SK-N-SH treated with all-trans-retinoic acid at 6 μM for 48 hours (cell line): ENCODE measurements at regions not wholly inside any gene's neighbourhood (a gene's known extent, or its start where the extent isn't known, plus 50 kb on each side); places are given as distances from the start of the nearest gene placed in this dataset.

Source experiments
- ATAC-seq: fragments of 200-7000 bp; cut with Tn5 transposase; 3 replicates; pipeline ENCODE4 v1.9.1; 2020; ENCODE audit warnings: mild to moderate bottlenecking, moderate library complexity
- ARNTL ChIP-seq: fragments of 450-650 bp; formaldehyde crosslinking; IDR thresholded peaks from 2 replicates; pipeline ENCODE4 v1.5.0; 2020; ENCODE audit warnings: low read depth, mild to moderate bottlenecking, moderate library complexity, borderline replicate concordance
- BACH2 ChIP-seq: fragments of 250-450 bp; sonication (Bioruptor Pico); IDR thresholded peaks from 2 replicates; pipeline ENCODE4 v1.9.0; 2021; ENCODE audit warnings: mild to moderate bottlenecking, borderline replicate concordance
- CSDC2 ChIP-seq: fragments of 250-450 bp; sonication (Bioruptor Pico); IDR thresholded peaks from 2 replicates; pipeline ENCODE4 v1.5.0; 2020; ENCODE audit warnings: mild to moderate bottlenecking, moderate library complexity
- CSRNP3 ChIP-seq: fragments of 250-450 bp; sonication (Bioruptor Pico); IDR thresholded peaks from 2 replicates; pipeline ENCODE4 v1.5.1; 2021; ENCODE audit warnings: mild to moderate bottlenecking, moderate library complexity
- GLIS3 ChIP-seq: fragments of 250-450 bp; sonication (Bioruptor Pico); IDR thresholded peaks from 2 replicates; pipeline ENCODE4 v1.5.0; 2020; ENCODE audit warnings: mild to moderate bottlenecking, moderate library complexity
- ISL1 ChIP-seq: fragments of 250-450 bp; sonication (Bioruptor Pico); IDR thresholded peaks from 2 replicates; pipeline ENCODE4 v2.1.2; 2022; ENCODE audit warnings: mild to moderate bottlenecking, moderate library complexity
- OSR1 ChIP-seq: fragments of 250-450 bp; sonication (Bioruptor Pico); IDR thresholded peaks from 2 replicates; pipeline ENCODE4 v1.8.0; 2022; ENCODE audit warnings: moderate library complexity, mild to moderate bottlenecking, inconsistent platforms
- PATZ1 ChIP-seq: fragments of 250-450 bp; sonication (Bioruptor Pico); IDR thresholded peaks from 2 replicates; pipeline ENCODE4 v1.8.0; 2020; ENCODE audit warnings: mild to moderate bottlenecking, moderate library complexity, borderline replicate concordance
- POU6F1 ChIP-seq: fragments of 250-450 bp; sonication (Bioruptor Pico); IDR thresholded peaks from 2 replicates; pipeline ENCODE4 v1.8.0; 2021; ENCODE audit warnings: low read depth, mild to moderate bottlenecking, moderate library complexity, borderline replicate concordance
- PPARA ChIP-seq: fragments of 250-450 bp; sonication (Bioruptor Pico); IDR thresholded peaks from 2 replicates; pipeline ENCODE4 v1.5.0; 2020; ENCODE audit warnings: mild to moderate bottlenecking, borderline replicate concordance
- SNAI2 ChIP-seq: fragments of 250-450 bp; sonication (Bioruptor Pico); IDR thresholded peaks from 2 replicates; pipeline ENCODE4 v1.5.0; 2020; ENCODE audit warnings: mild to moderate bottlenecking, moderate library complexity
- TCF4 ChIP-seq: fragments of 250-450 bp; sonication (Bioruptor Pico); IDR thresholded peaks from 2 replicates; pipeline ENCODE4 v1.8.0; 2021; ENCODE audit warnings: mild to moderate bottlenecking, moderate library complexity, borderline replicate concordance
- TOX ChIP-seq: fragments of 250-450 bp; sonication (Bioruptor Pico); IDR thresholded peaks from 2 replicates; pipeline ENCODE4 v1.8.0; 2021; ENCODE audit warnings: mild to moderate bottlenecking, moderate library complexity, borderline replicate concordance
- ZC3H10 ChIP-seq: fragments of 250-450 bp; sonication (Bioruptor Pico); IDR thresholded peaks from 2 replicates; pipeline ENCODE4 v1.5.1; 2021; ENCODE audit warnings: mild to moderate bottlenecking, moderate library complexity
- ZFP3 ChIP-seq: fragments of 250-450 bp; sonication (Bioruptor Pico); IDR thresholded peaks from 2 replicates; pipeline ENCODE4 v1.5.0; 2020; ENCODE audit warnings: mild to moderate bottlenecking, moderate library complexity
- ZFP30 ChIP-seq: fragments of 450-650 bp; formaldehyde crosslinking; IDR thresholded peaks from 2 replicates; pipeline ENCODE4 v1.5.0; 2022; ENCODE audit warnings: mild to moderate bottlenecking, moderate library complexity
- ZNF565 ChIP-seq: fragments of 450-650 bp; formaldehyde crosslinking; conservative IDR thresholded peaks from 2 replicates; pipeline ENCODE4 v1.5.0; 2020; ENCODE audit warnings: low read depth, mild to moderate bottlenecking, moderate library complexity
- ZNF70 ChIP-seq: fragments of 450-650 bp; formaldehyde crosslinking; IDR thresholded peaks from 2 replicates; pipeline ENCODE4 v1.5.0; 2020; ENCODE audit warnings: mild to moderate bottlenecking, moderate library complexity
- ZNF8 ChIP-seq: fragments of 450-650 bp; formaldehyde crosslinking; IDR thresholded peaks from 2 replicates; pipeline ENCODE4 v1.5.0; 2020; ENCODE audit warnings: mild to moderate bottlenecking, moderate library complexity
- TF ChIP-seq, protein P1 (sequence below): fragments of 250-450 bp; sonication (Bioruptor Pico); IDR thresholded peaks from 2 replicates; pipeline ENCODE4 v1.5.0; 2020; ENCODE audit warnings: mild to moderate bottlenecking, moderate library complexity
- TF ChIP-seq, protein P2 (sequence below): fragments of 250-450 bp; sonication (Bioruptor Pico); IDR thresholded peaks from 2 replicates; pipeline ENCODE4 v1.5.1; 2020; ENCODE audit warnings: low read depth, mild to moderate bottlenecking, moderate library complexity

GRCh38 chr3:181879926-181880325 lies 168.2 kb downstream of the SOX2 start:
- ATAC-seq, result peak; percentile 35; the same call in 1 of the 3 replicates
- TF ChIP-seq GLIS3 (no peak), ZFP3 (CRISPR knock-in tag) (peak; percentile 44; the same call in 1 of the 2 replicates), SNAI2 (CRISPR knock-in tag) (no peak), ISL1 (peak; percentile 69), ARNTL (CRISPR knock-in tag) (no peak), ZNF565 (CRISPR knock-in tag) (no peak)

- TF ChIP-seq GLIS3 (no peak), ZFP3 (CRISPR knock-in tag) (peak; percentile 7; the same call in 1 of the 2 replicates), TOX (CRISPR knock-in tag) (no peak)
- TF ChIP-seq, protein P1, sequence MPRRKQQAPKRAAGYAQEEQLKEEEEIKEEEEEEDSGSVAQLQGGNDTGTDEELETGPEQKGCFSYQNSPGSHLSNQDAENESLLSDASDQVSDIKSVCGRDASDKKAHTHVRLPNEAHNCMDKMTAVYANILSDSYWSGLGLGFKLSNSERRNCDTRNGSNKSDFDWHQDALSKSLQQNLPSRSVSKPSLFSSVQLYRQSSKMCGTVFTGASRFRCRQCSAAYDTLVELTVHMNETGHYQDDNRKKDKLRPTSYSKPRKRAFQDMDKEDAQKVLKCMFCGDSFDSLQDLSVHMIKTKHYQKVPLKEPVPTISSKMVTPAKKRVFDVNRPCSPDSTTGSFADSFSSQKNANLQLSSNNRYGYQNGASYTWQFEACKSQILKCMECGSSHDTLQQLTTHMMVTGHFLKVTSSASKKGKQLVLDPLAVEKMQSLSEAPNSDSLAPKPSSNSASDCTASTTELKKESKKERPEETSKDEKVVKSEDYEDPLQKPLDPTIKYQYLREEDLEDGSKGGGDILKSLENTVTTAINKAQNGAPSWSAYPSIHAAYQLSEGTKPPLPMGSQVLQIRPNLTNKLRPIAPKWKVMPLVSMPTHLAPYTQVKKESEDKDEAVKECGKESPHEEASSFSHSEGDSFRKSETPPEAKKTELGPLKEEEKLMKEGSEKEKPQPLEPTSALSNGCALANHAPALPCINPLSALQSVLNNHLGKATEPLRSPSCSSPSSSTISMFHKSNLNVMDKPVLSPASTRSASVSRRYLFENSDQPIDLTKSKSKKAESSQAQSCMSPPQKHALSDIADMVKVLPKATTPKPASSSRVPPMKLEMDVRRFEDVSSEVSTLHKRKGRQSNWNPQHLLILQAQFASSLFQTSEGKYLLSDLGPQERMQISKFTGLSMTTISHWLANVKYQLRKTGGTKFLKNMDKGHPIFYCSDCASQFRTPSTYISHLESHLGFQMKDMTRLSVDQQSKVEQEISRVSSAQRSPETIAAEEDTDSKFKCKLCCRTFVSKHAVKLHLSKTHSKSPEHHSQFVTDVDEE, result peak; percentile 16; the same call in 1 of the 2 replicates
- no peak for ATAC-seq
Measured at GRCh38 chr3:181880331-181880730, 168.6 kb downstream of the SOX2 start.

DNA sequence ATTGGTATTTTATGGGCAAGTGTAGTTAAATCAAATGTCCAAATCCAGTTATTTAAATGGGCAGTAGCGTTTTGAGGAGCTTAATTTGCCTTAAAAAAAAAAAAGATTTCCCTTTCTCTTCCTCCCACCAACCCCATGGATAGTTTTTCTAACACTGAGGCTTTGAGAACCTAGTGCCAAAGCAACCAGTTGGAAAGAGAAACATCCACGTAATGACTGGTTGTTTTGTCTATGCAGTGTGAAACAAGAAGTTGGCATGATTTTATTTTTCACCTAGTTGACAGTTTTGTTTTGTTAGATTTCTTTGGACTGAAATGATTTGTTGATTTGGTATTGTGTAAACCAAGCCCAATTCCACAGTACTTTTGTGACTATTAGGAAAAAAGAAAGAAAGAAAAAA lies 170.0 kb downstream of the SOX2 start:
- no peak for TF ChIP-seq OSR1
- no peak for TF ChIP-seq ARNTL (CRISPR knock-in tag)
- no peak for TF ChIP-seq ISL1
- no peak for TF ChIP-seq ZC3H10
- no peak for TF ChIP-seq BACH2 (CRISPR knock-in tag)
- TF ChIP-seq TOX (CRISPR knock-in tag), result no peak
- TF ChIP-seq, protein P2, sequence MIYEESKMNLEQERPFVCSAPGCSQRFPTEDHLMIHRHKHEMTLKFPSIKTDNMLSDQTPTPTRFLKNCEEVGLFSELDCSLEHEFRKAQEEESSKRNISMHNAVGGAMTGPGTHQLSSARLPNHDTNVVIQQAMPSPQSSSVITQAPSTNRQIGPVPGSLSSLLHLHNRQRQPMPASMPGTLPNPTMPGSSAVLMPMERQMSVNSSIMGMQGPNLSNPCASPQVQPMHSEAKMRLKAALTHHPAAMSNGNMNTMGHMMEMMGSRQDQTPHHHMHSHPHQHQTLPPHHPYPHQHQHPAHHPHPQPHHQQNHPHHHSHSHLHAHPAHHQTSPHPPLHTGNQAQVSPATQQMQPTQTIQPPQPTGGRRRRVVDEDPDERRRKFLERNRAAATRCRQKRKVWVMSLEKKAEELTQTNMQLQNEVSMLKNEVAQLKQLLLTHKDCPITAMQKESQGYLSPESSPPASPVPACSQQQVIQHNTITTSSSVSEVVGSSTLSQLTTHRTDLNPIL (CRISPR knock-in tag), result no peak
- no peak for TF ChIP-seq TCF4 (CRISPR knock-in tag)
- TF ChIP-seq ZFP30 (CRISPR knock-in tag), result no peak
- no peak for TF ChIP-seq ZFP3 (CRISPR knock-in tag)
- TF ChIP-seq CSRNP3 (CRISPR knock-in tag), result no peak
- TF ChIP-seq ZNF8, result no peak
- TF ChIP-seq SNAI2 (CRISPR knock-in tag), result no peak
- TF ChIP-seq PATZ1 (CRISPR knock-in tag), result no peak
- no peak for ATAC-seq

GRCh38 chr3:181885868-181886630 lies 174.3 kb downstream of the SOX2 start:
- no peak for ATAC-seq
- TF ChIP-seq SNAI2 (CRISPR knock-in tag), result no peak
- no peak for TF ChIP-seq POU6F1 (CRISPR knock-in tag)
- TF ChIP-seq ZNF8, result no peak
- no peak for TF ChIP-seq PPARA (CRISPR knock-in tag)
- no peak for TF ChIP-seq BACH2 (CRISPR knock-in tag)
- TF ChIP-seq PATZ1 (CRISPR knock-in tag), result no peak
- no peak for TF ChIP-seq ZNF70 (CRISPR knock-in tag)
- TF ChIP-seq CSDC2 (CRISPR knock-in tag), result no peak
- no peak for TF ChIP-seq OSR1
- TF ChIP-seq, protein P1, result no peak
